Testis (tissue), 2 donors: ENCODE measurements at regions not wholly inside any gene's neighbourhood (a gene's known extent, or its start where the extent isn't known, plus 50 kb on each side); places are given as distances from the start of the nearest gene placed in this dataset.

Experiments
- POLR2A ChIP-seq: fragments of 450-650 bp; IDR thresholded peaks from one replicate; pipeline ENCODE4 v1.6.1; 2017; ENCODE audit warnings: antibody characterized with exemption, mild to moderate bottlenecking, moderate library complexity
- TF ChIP-seq, protein P1 (sequence below), 3 experiments: fragments of 450-650 bp in 2 of 3; fragments of 200-600 bp in 1 of 3; sonication (generic) in 1 of 3; IDR thresholded peaks; one replicate each; pipeline ENCODE4 v1.5.1; 2016 to 2019; ENCODE audit warnings: antibody characterized with exemption in 3 of 3, mild to moderate bottlenecking in 2 of 3, moderate library complexity in 1 of 3

DNA sequence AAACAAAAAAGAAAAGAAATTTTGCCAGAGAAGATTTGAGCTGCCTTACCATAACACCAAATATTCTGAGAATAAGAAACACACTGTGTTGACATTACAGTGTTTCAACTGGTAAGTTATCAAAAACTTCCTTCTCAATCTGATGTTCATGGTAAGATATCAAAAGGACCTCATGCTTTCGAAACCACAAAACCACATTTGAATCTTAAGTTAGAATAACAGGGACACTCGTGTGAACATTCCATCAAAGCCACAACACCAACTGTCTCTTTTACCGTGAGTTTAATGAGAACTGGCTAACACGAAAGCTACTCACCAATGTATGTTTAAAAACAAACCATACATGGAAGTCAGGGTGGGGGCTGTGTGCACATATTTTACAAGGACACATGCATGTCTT lies 73.0 kb upstream of the OPRM1 start:
- TF ChIP-seq, protein P1, sequence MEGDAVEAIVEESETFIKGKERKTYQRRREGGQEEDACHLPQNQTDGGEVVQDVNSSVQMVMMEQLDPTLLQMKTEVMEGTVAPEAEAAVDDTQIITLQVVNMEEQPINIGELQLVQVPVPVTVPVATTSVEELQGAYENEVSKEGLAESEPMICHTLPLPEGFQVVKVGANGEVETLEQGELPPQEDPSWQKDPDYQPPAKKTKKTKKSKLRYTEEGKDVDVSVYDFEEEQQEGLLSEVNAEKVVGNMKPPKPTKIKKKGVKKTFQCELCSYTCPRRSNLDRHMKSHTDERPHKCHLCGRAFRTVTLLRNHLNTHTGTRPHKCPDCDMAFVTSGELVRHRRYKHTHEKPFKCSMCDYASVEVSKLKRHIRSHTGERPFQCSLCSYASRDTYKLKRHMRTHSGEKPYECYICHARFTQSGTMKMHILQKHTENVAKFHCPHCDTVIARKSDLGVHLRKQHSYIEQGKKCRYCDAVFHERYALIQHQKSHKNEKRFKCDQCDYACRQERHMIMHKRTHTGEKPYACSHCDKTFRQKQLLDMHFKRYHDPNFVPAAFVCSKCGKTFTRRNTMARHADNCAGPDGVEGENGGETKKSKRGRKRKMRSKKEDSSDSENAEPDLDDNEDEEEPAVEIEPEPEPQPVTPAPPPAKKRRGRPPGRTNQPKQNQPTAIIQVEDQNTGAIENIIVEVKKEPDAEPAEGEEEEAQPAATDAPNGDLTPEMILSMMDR (IDR thresholded peaks at IDR 0.05), result no peak
- no peak for TF ChIP-seq POLR2A
